RWPE1 (cell line): ENCODE measurements at regions not wholly inside any gene's neighbourhood (a gene's known extent, or its start where the extent isn't known, plus 50 kb on each side); places are given as distances from the start of the nearest gene placed in this dataset.

ENCODE experiments used
- CTCF ChIA-PET: fragments of 350-600 bp; sonication (Branson Sonifier 250); formaldehyde crosslinking; extraction: SDS; loops from one replicate; lab custom pipeline; 2021; lab: Yijun Ruan, JAX
- POLR2A ChIA-PET: fragments of 400-600 bp; formaldehyde crosslinking; extraction: SDS; loops from one replicate; lab custom pipeline; 2020; ENCODE audit warnings: antibody characterized with exemption; ENCODE audit not compliant: low non-redundant PET; lab: Yijun Ruan, JAX
- DNase-seq: peaks from one replicate; pipeline ENCODE4 v3.0.0; 2012; ENCODE audit warnings: low spot score
- H3K27ac ChIP-seq: fragments of 450-650 bp; 2 replicates; pipeline ENCODE4 v1.5.1; 2017
- TF ChIP-seq, protein P1 (sequence below): fragments of 450-650 bp; conservative IDR thresholded peaks from 2 replicates; pipeline ENCODE4 v1.5.1; 2017; ENCODE audit warnings: low read depth, mild to moderate bottlenecking

DNA sequence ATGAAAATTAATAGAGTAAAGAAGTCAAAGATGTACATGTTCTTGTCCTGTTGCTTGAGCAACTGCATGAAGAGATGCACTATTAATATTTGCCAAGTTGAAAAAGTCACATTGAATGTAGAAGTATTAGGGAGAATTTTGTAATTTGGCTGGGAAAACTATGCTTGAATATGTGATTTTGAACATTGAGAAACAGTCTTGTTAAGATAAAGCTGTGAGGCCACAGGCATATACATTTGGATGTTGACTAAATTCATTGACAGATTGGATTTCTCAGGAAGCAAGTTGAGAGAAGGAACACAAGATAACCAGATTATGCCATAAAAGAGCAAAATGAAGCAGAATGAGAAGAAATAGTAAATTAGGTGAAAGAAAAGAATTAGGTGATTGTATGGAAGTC lies 1777.5 kb upstream of the PCDH7 start:
- TF ChIP-seq, protein P1, sequence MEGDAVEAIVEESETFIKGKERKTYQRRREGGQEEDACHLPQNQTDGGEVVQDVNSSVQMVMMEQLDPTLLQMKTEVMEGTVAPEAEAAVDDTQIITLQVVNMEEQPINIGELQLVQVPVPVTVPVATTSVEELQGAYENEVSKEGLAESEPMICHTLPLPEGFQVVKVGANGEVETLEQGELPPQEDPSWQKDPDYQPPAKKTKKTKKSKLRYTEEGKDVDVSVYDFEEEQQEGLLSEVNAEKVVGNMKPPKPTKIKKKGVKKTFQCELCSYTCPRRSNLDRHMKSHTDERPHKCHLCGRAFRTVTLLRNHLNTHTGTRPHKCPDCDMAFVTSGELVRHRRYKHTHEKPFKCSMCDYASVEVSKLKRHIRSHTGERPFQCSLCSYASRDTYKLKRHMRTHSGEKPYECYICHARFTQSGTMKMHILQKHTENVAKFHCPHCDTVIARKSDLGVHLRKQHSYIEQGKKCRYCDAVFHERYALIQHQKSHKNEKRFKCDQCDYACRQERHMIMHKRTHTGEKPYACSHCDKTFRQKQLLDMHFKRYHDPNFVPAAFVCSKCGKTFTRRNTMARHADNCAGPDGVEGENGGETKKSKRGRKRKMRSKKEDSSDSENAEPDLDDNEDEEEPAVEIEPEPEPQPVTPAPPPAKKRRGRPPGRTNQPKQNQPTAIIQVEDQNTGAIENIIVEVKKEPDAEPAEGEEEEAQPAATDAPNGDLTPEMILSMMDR = no peak
- no peak for DNase-seq
- no peak overlapping the region for H3K27ac ChIP-seq
- ChIA-PET POLR2A (no interaction called here), CTCF (no interaction called here)

DNA sequence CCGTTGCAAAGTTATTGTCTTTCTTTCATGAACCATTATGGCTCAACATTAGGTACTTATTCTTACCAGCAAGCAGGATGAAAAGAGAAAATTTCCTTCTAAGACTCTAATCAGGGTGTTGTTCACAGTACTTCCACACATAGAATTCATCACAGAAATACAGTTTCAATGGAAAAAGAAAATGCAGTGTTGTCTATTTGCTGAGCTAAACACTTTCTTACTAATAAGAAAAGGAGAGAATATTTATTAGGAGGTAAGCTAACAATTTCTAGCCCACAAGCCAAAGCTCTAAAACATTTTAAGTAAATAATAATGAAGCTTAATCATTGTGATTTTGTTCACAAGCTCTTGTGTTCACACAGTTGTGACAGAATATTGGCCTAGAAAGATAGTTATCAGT lies 1772.8 kb upstream of the PCDH7 start:
- no peak for DNase-seq
- TF ChIP-seq, protein P1 = no peak
- CTCF ChIA-PET = no interaction called here
- POLR2A ChIA-PET = no interaction called here
- no peak overlapping the region for H3K27ac ChIP-seq

DNA sequence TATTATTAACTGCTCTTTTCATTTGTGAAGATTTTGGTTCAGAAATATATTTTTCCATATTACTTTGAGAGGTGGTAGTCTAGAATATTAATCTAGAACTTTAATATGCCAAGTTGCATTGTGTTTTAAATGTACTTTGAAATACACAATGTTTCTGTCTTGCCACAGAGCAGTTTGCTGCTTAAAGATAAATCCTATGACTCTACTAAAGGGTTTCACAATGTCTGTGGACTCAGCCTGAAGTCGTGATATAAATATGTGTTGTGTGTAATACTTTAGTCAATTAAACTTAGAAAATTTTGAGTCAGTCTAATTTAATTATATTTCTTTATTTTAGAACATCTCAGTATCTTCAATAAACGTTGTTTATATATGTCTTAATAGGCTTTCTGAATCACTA lies 1771.7 kb upstream of the PCDH7 start:
- CTCF ChIA-PET = no interaction called here
- TF ChIP-seq, protein P1 = no peak
- no peak overlapping the region for H3K27ac ChIP-seq
- POLR2A ChIA-PET = no interaction called here
- DNase-seq = no peak

DNA sequence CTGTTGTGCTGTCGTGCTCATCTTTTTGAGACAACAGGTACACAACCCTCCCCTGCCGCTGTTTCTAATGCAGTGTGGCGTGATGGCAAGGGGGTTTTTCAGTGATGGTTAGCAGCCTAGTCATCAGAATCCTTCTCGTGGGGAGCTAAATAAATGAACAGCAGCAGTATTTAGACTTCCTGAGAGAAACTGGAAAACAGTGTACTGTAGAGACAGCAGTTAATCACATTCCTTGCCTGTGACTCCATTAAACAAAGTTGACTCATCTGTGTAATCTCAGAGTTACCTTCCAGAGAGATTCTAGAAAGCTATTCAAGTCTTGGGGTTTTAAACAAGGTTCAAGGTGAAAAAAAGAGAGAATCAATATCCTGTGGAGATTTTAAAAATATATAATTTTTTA lies 1753.2 kb upstream of the PCDH7 start:
- peak; percentile 1 for DNase-seq
- CTCF ChIA-PET = no interaction called here

DNA sequence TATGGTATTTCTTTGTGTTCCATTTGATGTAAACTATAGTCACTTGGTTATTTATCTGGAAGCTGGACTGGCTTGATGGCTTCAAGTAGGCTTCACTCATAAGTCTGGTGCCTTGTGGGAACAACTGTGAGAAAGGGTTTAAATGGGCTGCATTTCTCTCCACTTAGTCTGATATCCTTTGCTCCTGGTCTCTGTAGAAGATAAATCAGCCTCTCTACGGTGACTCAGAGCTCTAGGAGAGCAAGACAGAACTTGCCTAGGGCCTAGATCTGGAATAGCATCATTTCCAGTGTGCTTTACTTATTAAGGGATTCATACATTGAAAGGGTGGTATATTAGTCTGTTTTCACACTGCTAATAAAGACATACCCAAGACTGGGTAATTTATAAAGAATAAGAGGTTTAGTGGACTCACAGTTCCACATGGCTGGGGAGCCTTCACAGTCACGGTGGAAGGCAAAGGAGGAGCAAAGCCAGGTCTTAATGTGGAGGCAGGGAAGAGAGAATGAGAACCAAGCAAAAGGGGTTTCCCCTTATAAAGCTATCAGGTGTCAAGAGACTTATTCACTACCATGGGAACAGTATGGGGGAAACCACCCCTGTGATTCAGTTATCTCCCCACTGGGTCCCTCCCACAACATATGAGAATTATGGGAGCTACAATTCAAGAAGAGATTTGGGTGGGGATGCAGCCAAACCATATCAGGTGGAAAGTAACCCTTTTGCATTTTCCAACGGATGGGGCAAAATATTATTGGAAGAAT lies 1746.4 kb upstream of the PCDH7 start:
- POLR2A ChIA-PET = no interaction called here
- CTCF ChIA-PET = interaction anchor here (0.6 to 0.7 kb wide), 2 partner anchors 38 to 928 kb away, joined by 4 to 5 read pairs; no protein-coding TSS in a partner anchor

More for the DNA sequence above, 1753.2 kb upstream of the PCDH7 start:
- H3K27ac ChIP-seq = no peak overlapping the region
- POLR2A ChIA-PET = no interaction called here
- TF ChIP-seq, protein P1 = no peak

DNA sequence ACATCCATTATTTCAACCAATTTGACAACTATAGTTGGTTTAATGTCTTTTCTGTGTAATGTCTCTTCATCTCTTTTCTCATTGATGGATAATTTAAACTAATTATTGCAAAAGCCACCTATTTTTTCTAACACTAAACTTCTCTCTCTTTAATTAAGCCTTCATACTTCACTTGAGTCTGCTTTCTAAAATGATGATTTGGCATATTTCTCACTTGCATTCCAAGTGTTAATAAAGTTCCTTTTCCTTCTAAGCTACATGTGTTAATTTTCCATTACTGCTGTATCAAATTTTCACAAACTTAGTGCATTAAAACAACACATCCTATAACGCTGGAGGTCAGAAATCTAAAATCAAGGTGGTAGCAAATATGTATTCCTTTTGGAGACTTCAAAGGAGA lies 1743.8 kb upstream of the PCDH7 start:
- ChIA-PET CTCF (no interaction called here), POLR2A (no interaction called here)
- H3K27ac ChIP-seq = no peak overlapping the region
- TF ChIP-seq, protein P1 = no peak
- DNase-seq = no peak

More for the DNA sequence above, 1746.4 kb upstream of the PCDH7 start:
- TF ChIP-seq, protein P1 = no peak
- DNase-seq = peak; percentile 8
- no peak overlapping the region for H3K27ac ChIP-seq
